ENCODE measurements at regions not wholly inside any gene's neighbourhood (a gene's known extent, or its start where the extent isn't known, plus 50 kb on each side); places are given as distances from the start of the nearest gene placed in this dataset.

- TF ChIP-seq CTCF (IDR thresholded peaks at IDR 0.05; ENCODE audit: insufficient read depth, low read depth, low read length) (no peak), EZH2 (IDR thresholded peaks at IDR 0.05; ENCODE audit: insufficient read depth, low read length) (no peak)
Measured at GRCh38 chr18:55918444-55918843, 330.5 kb upstream of the TCF4 start.
